Fibroblast of the aortic adventitia (primary cell): ENCODE measurements at regions not wholly inside any gene's neighbourhood (a gene's known extent, or its start where the extent isn't known, plus 50 kb on each side); places are given as distances from the start of the nearest gene placed in this dataset.
A peak's percentile ranks its signal among the peaks of the same experiment; 100 is the strongest.

Source experiments
- DNase-seq: peaks from one replicate; pipeline ENCODE4 v3.0.0-alpha.2; 2010; ENCODE audit warnings: low read depth
- H3K4me3 ChIP-seq: 2 replicates; pipeline ENCODE4 v1.5.1; 2011; ENCODE audit warnings: low read depth, mild to moderate bottlenecking, control low read depth, low read length, moderate library complexity
- CTCF ChIP-seq: IDR thresholded peaks from 2 replicates; pipeline ENCODE4 v1.5.1; 2011; ENCODE audit warnings: mild to moderate bottlenecking, low read length, control low read depth, inconsistent platforms; ENCODE audit not compliant: insufficient read depth

- no peak for TF ChIP-seq CTCF
- DNase-seq = no peak
Measured at GRCh38 chr5:93153461-93153860, 427.6 kb downstream of the NR2F1-AS1 start.

GRCh38 chr5:93151896-93152295 lies 429.1 kb downstream of the NR2F1-AS1 start:
- DNase-seq = no peak
- no peak overlapping the region for H3K4me3 ChIP-seq
- TF ChIP-seq CTCF = no peak

More at GRCh38 chr5:93153461-93153860, 427.6 kb downstream of the NR2F1-AS1 start:
- H3K4me3 ChIP-seq = no peak overlapping the region

- peak; percentile 37 for DNase-seq
- no peak overlapping the region for H3K4me3 ChIP-seq
- no peak for TF ChIP-seq CTCF
Measured at GRCh38 chr5:93151121-93151520, 429.9 kb downstream of the NR2F1-AS1 start.

- no peak overlapping the region for H3K4me3 ChIP-seq
- no peak for DNase-seq
- TF ChIP-seq CTCF = no peak
Measured at GRCh38 chr5:93150311-93151012, 430.6 kb downstream of the NR2F1-AS1 start.

GRCh38 chr5:93145767-93146166 lies 435.3 kb downstream of the NR2F1-AS1 start:
- no peak overlapping the region for H3K4me3 ChIP-seq
- DNase-seq = peak; percentile 45
- no peak for TF ChIP-seq CTCF

GRCh38 chr5:93145019-93145418 lies 436.0 kb downstream of the NR2F1-AS1 start:
- no peak for DNase-seq
- TF ChIP-seq CTCF = no peak
- H3K4me3 ChIP-seq = no peak overlapping the region

- H3K4me3 ChIP-seq = no peak overlapping the region
- no peak for TF ChIP-seq CTCF
- no peak for DNase-seq
Measured at GRCh38 chr5:93141969-93142368, 439.1 kb downstream of the NR2F1-AS1 start.
